ENCODE measurements at regions not wholly inside any gene's neighbourhood (a gene's known extent, or its start where the extent isn't known, plus 50 kb on each side); places are given as distances from the start of the nearest gene placed in this dataset.
A peak's percentile ranks its signal among the peaks of the same experiment; 100 is the strongest.
"Not testable (repeated sequence)": the region's sequence is repeated elsewhere in the genome, so short reads cannot be mapped to it uniquely, and the experiment has no call there.

DNA sequence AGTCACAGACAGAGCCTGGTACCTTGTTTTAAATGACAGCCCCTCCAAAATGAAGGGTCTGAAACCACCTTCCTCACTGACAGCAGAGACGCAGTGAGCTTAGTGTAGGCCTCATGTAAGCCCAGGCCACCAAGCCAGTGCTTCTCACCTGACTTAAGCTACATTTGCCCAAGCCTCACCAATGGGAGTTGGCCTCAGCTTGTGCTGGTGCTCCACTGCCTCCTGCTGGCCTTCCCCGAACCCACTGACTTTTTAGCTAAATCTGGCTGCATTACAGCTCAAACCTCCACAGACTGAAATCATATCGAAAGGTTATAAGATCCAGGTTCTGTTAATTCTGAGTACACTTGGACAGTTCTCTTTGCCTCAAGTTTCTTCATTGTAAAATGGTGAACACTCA, 2361.8 kb downstream of the EPHA3 start:
- not testable (repeated sequence) for TF ChIP-seq JUN (IDR thresholded peaks at IDR 0.05; ENCODE audit: low read depth, low read length); GABPA (IDR thresholded peaks at IDR 0.05; ENCODE audit: borderline replicate concordance, insufficient read depth, low read length); EP300 (IDR thresholded peaks at IDR 0.05; ENCODE audit: borderline replicate concordance in 1 of 2, low read depth in 2 of 2, low read length in 2 of 2); POLR2A (IDR thresholded peaks at IDR 0.05; ENCODE audit: control extremely low read depth in 1 of 2, low read depth in 2 of 2, low read length in 2 of 2); SIX5 (IDR thresholded peaks at IDR 0.05; ENCODE audit: low read depth, low read length); NRF1 (IDR thresholded peaks at IDR 0.05; ENCODE audit: low read depth, low read length); CHD2 (IDR thresholded peaks at IDR 0.05; ENCODE audit: low read length); RFX5 (IDR thresholded peaks at IDR 0.05; ENCODE audit: borderline replicate concordance, low read depth, low read length); JUND (IDR thresholded peaks at IDR 0.05; ENCODE audit: low read length); RBBP5 (IDR thresholded peaks at IDR 0.05; ENCODE audit: borderline replicate concordance, low read depth, low read length); POLR2AphosphoS5 (IDR thresholded peaks at IDR 0.05; ENCODE audit: low read depth, low read length); ZNF274 (IDR thresholded peaks at IDR 0.05; ENCODE audit: borderline replicate concordance, extremely low read depth, low read length)
- TF ChIP-seq, protein P1, sequence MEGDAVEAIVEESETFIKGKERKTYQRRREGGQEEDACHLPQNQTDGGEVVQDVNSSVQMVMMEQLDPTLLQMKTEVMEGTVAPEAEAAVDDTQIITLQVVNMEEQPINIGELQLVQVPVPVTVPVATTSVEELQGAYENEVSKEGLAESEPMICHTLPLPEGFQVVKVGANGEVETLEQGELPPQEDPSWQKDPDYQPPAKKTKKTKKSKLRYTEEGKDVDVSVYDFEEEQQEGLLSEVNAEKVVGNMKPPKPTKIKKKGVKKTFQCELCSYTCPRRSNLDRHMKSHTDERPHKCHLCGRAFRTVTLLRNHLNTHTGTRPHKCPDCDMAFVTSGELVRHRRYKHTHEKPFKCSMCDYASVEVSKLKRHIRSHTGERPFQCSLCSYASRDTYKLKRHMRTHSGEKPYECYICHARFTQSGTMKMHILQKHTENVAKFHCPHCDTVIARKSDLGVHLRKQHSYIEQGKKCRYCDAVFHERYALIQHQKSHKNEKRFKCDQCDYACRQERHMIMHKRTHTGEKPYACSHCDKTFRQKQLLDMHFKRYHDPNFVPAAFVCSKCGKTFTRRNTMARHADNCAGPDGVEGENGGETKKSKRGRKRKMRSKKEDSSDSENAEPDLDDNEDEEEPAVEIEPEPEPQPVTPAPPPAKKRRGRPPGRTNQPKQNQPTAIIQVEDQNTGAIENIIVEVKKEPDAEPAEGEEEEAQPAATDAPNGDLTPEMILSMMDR (IDR thresholded peaks at IDR 0.05; ENCODE audit: control extremely low read depth in 1 of 3, insufficient read depth in 1 of 3, low read depth in 1 of 3, low read length in 3 of 3): not testable (repeated sequence)
- TF ChIP-seq RAD21 (IDR thresholded peaks at IDR 0.05 in 1 of 2, conservative IDR thresholded peaks at IDR 0.05 in 1 of 2; ENCODE audit: low read depth in 2 of 2, low read length in 2 of 2): peak in 1 of 2 experiments; percentile 16; a peak in 1 of 4 replicates
